Prostate gland (tissue), 2 donors: ENCODE measurements at regions not wholly inside any gene's neighbourhood (a gene's known extent, or its start where the extent isn't known, plus 50 kb on each side); places are given as distances from the start of the nearest gene placed in this dataset.

ENCODE experiments used
- DNase-seq: peaks from one replicate; pipeline ENCODE4 v3.0.0-alpha.2; 2019; ENCODE audit warnings: low spot score
- H3K27ac ChIP-seq, 2 donors: fragments of 200-600 bp; sonication (generic); 2 replicates each; pipeline ENCODE4 v1.5.1; 2017 to 2019
- H3K27me3 ChIP-seq: fragments of 200-600 bp; sonication (generic); replicated peaks from 2 replicates; pipeline ENCODE4 v1.5.1; 2019; ENCODE audit not compliant: insufficient read depth
- H3K36me3 ChIP-seq, 2 donors: fragments of 200-600 bp; sonication (generic); 1 replicate in 1 of 2; 2 replicates in 1 of 2; pipeline versions ENCODE4 v1.5.1 to v1.8.1; 2017 to 2019
- H3K4me1 ChIP-seq: fragments of 200-600 bp; sonication (generic); replicated peaks from 2 replicates; pipeline ENCODE4 v1.5.1; 2019
- H3K4me3 ChIP-seq, 2 donors: fragments of 200-600 bp; sonication (generic); 2 replicates each; pipeline ENCODE4 v1.5.1; 2017 to 2019
- H3K9me3 ChIP-seq: fragments of 200-600 bp; sonication (generic); 2 replicates; pipeline ENCODE4 v1.5.1; 2017
- CTCF ChIP-seq, 4 experiments: fragments of 200-600 bp in 2 of 4; fragments of 450-650 bp in 2 of 4; sonication (generic) in 2 of 4; IDR thresholded peaks; 1 replicate in 3 of 4; 2 replicates in 1 of 4; pipeline ENCODE4 v1.5.1; 2016 to 2019; ENCODE audit warnings: antibody characterized with exemption in 4 of 4, mild to moderate bottlenecking in 2 of 4, moderate library complexity in 2 of 4
- POLR2A ChIP-seq: fragments of 450-650 bp; IDR thresholded peaks from one replicate; pipeline ENCODE4 v1.6.1; 2016; ENCODE audit warnings: antibody characterized with exemption, mild to moderate bottlenecking
- POLR2AphosphoS5 ChIP-seq: sonication (generic); formaldehyde crosslinking; IDR thresholded peaks from one replicate; pipeline ENCODE4 v1.6.1; 2017; ENCODE audit warnings: antibody characterized with exemption
- WGBS: methylation state at CpG from one replicate; pipeline ENCODE4 v1.1.5; 2018; 5-methylcytosine and 5-hydroxymethylcytosine counted together
- intact Hi-C: fragments of 100-400 bp; cut with DNase I; formaldehyde crosslinking; loops from one replicate; pipeline ENCODE4 v1.14.2; 2022

- no peaks in the 10 kb centered on the region for H3K36me3 ChIP-seq
- DNase-seq = no peak
- H3K9me3 ChIP-seq = no peaks in the 10 kb centered on the region
- H3K27ac ChIP-seq = no peak overlapping the region
- no peaks in the 10 kb centered on the region for H3K4me1 ChIP-seq
- intact Hi-C loops = no loop called here
- TF ChIP-seq POLR2A (no peak), CTCF (IDR thresholded peaks at IDR 0.05) (no peak), POLR2AphosphoS5 (no peak)
- no peak overlapping the region for H3K4me3 ChIP-seq
- WGBS = 78% methylated on average over 5 of the region's 5 CpGs
- no peaks in the 10 kb centered on the region for H3K27me3 ChIP-seq
These were observed 127.0 kb downstream of the LTN1 start for GRCh38 chr21:28865488-28866186.

DNA sequence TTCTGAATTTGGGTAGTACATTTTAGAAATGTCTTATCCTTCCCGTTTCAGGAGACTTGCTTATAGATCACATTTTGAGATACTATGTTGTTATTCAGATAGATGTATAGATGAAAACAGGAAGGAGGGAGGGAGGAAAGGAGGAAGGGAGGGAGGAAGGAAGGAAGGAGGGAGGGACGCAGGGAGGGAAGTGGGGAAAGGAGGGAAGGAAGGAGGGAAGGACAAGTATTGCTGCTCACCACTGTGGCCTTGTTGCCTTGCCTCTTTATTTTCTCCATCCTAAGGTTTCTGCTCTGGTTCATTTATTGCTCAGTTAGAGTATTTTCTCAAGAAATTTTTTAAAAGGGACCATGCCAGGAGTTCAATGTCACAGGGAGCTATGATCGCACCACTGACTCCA is 134.3 kb downstream of the LTN1 start:
- TF ChIP-seq POLR2AphosphoS5 = no peak
- no peak for DNase-seq

GRCh38 chr21:28857752-28858151 is 134.9 kb downstream of the LTN1 start:
- Histone ChIP-seq H3K27me3 (no peaks in the 10 kb centered on the region), H3K27ac (no peak overlapping the region), H3K4me1 (no peaks in the 10 kb centered on the region), H3K9me3 (no peaks in the 10 kb centered on the region), H3K4me3 (no peak overlapping the region), H3K36me3 (no peaks in the 10 kb centered on the region)
- intact Hi-C loops = no loop called here
- DNase-seq = no peak
- 88% methylated on average over 2 of the region's 2 CpGs for WGBS
- no peak for TF ChIP-seq CTCF (IDR thresholded peaks at IDR 0.05)

More for the DNA sequence above, 134.3 kb downstream of the LTN1 start:
- Histone ChIP-seq H3K4me1 (no peaks in the 10 kb centered on the region), H3K4me3 (no peak overlapping the region), H3K27me3 (no peaks in the 10 kb centered on the region), H3K27ac (no peak overlapping the region), H3K36me3 (no peaks in the 10 kb centered on the region), H3K9me3 (no peaks in the 10 kb centered on the region)
- WGBS = 80% methylated on average over 3 of the region's 3 CpGs
- intact Hi-C loops = no loop called here

GRCh38 chr21:28856588-28857250 is 136.0 kb downstream of the LTN1 start:
- no peak overlapping the region for H3K27ac ChIP-seq
- intact Hi-C loops = no loop called here
- H3K36me3 ChIP-seq = no peaks in the 10 kb centered on the region

GRCh38 chr21:28852706-28853105 is 140.0 kb downstream of the LTN1 start:
- Histone ChIP-seq H3K4me1 (no peaks in the 10 kb centered on the region), H3K9me3 (no peaks in the 10 kb centered on the region), H3K27me3 (no peaks in the 10 kb centered on the region), H3K27ac (no peak overlapping the region), H3K4me3 (no peak overlapping the region), H3K36me3 (no peaks in the 10 kb centered on the region)
- intact Hi-C loops = no loop called here
- no peak for DNase-seq
- TF ChIP-seq CTCF (IDR thresholded peaks at IDR 0.05) (no peak), POLR2AphosphoS5 (no peak), POLR2A (no peak)
- WGBS = 82% methylated on average over 5 of the region's 5 CpGs

More at GRCh38 chr21:28856588-28857250, 136.0 kb downstream of the LTN1 start:
- no peak overlapping the region for H3K4me3 ChIP-seq
- no peaks in the 10 kb centered on the region for H3K9me3 ChIP-seq
- no peak for DNase-seq
- no peak for TF ChIP-seq POLR2AphosphoS5
- no peak for TF ChIP-seq POLR2A
- TF ChIP-seq CTCF (IDR thresholded peaks at IDR 0.05) = no peak
- H3K27me3 ChIP-seq = no peaks in the 10 kb centered on the region
- no peaks in the 10 kb centered on the region for H3K4me1 ChIP-seq
- WGBS = 60% methylated on average over 5 of the region's 5 CpGs
